Endothelial cell of umbilical vein (primary cell): ENCODE measurements at regions not wholly inside any gene's neighbourhood (a gene's known extent, or its start where the extent isn't known, plus 50 kb on each side); places are given as distances from the start of the nearest gene placed in this dataset.

ENCODE experiments used
- BruUV-seq: library from RNA; stranded (reverse); fragments of 400-500 nt; replicated peaks from 2 replicates; lab custom pipeline; 2021; lab: Mats Ljungman, UMichigan
- CTCF ChIA-PET: fragments of 300-600, 350-600 bp; sonication (Branson Sonifier 250); formaldehyde crosslinking; loops from one replicate; lab custom pipeline; 2021; ENCODE audit warnings: antibody characterized with exemption, inconsistent platforms; lab: Charles Lee
- POLR2A ChIA-PET: fragments of 300-600, 350-600 bp; sonication (Branson Sonifier 250); formaldehyde crosslinking; loops from one replicate; lab custom pipeline; 2021; ENCODE audit warnings: antibody characterized with exemption, inconsistent platforms; lab: Charles Lee
- DNase-seq: peaks from one replicate; pipeline ENCODE4 v3.0.0-alpha.2; 2011; ENCODE audit warnings: low read depth, low spot score
- FAIRE-seq: peaks from 2 replicates; lab custom pipeline; 2011; peaks lifted over from hg19 to GRCh38; lab: Jason Lieb, UNC
- H2AFZ ChIP-seq: 2 replicates; pipeline ENCODE4 v1.6.0; 2012; ENCODE audit warnings: low read depth, low read length, control low read depth, inconsistent platforms
- H3K27ac ChIP-seq: 2 replicates; pipeline ENCODE4 v1.5.1; 2011; ENCODE audit warnings: low read depth, mild to moderate bottlenecking, control low read depth, low read length, moderate library complexity; ENCODE audit not compliant: insufficient read depth
- H3K27me3 ChIP-seq, 2 experiments: 2 replicates each; pipeline versions ENCODE4 v1.6.0 to v1.6.1; 2011; ENCODE audit warnings: low read length in 2 of 2, mixed read lengths in 1 of 2; ENCODE audit not compliant: control insufficient read depth in 2 of 2, insufficient read depth in 2 of 2
- H3K36me3 ChIP-seq, 2 experiments: 2 replicates in 1 of 2; 3 replicates in 1 of 2; pipeline ENCODE4 v1.5.1; 2011; ENCODE audit warnings: low read length in 2 of 2, mild to moderate bottlenecking in 1 of 2, moderate library complexity in 1 of 2; ENCODE audit not compliant: control insufficient read depth in 2 of 2, insufficient read depth in 2 of 2; ENCODE audit errors: extremely low read depth in 1 of 2
- H3K4me1 ChIP-seq: 3 replicates; pipeline ENCODE4 v1.5.1; 2011; ENCODE audit warnings: mild to moderate bottlenecking, low read length; ENCODE audit not compliant: control insufficient read depth, insufficient read depth; ENCODE audit errors: extremely low read depth
- H3K4me2 ChIP-seq: 2 replicates; pipeline ENCODE4 v1.6.1; 2011; ENCODE audit warnings: low read length, control low read depth, mixed read lengths; ENCODE audit not compliant: insufficient read depth
- H3K4me3 ChIP-seq, 3 experiments: fragments of 200-600 bp in 1 of 3; sonication (generic), shearing (Covaris generic) in 1 of 3; replicated peaks in 1 of 3; 2 replicates each; pipeline ENCODE4 v1.5.1; 2011 to 2016; ENCODE audit warnings: control low read depth in 3 of 3, low read length in 3 of 3, mild to moderate bottlenecking in 2 of 3, inconsistent platforms in 1 of 3, low read depth in 1 of 3, moderate library complexity in 1 of 3; ENCODE audit not compliant: insufficient read depth in 1 of 3
- H3K79me2 ChIP-seq: 2 replicates; pipeline ENCODE4 v1.6.0; 2012; ENCODE audit warnings: low read length, inconsistent platforms; ENCODE audit not compliant: control insufficient read depth, insufficient read depth
- H3K9ac ChIP-seq: replicated peaks from 2 replicates; pipeline ENCODE3; 2011; ENCODE audit warnings: low read length, control low read depth; ENCODE audit not compliant: insufficient read depth; ENCODE audit errors: extremely low read depth
- H3K9me1 ChIP-seq: replicated peaks from 3 replicates; pipeline ENCODE4 v1.6.0; 2011; ENCODE audit warnings: mild to moderate bottlenecking, low read length; ENCODE audit not compliant: control insufficient read depth, insufficient read depth; ENCODE audit errors: extremely low read depth
- H3K9me3 ChIP-seq: replicated peaks from 2 replicates; pipeline ENCODE4 v1.5.1; 2012; ENCODE audit warnings: low read length, inconsistent platforms; ENCODE audit not compliant: control insufficient read depth, insufficient read depth
- H4K20me1 ChIP-seq: replicated peaks from 2 replicates; pipeline ENCODE3; 2011; ENCODE audit warnings: mild to moderate bottlenecking, low read length; ENCODE audit not compliant: control insufficient read depth, insufficient read depth; ENCODE audit errors: extremely low read depth
- EZH2 ChIP-seq: IDR thresholded peaks from 2 replicates; pipeline ENCODE4 v1.6.1; 2012; ENCODE audit warnings: borderline replicate concordance, low read depth, mild to moderate bottlenecking, moderate library complexity, low read length, inconsistent platforms; ENCODE audit not compliant: severe bottlenecking
- FOS ChIP-seq: IDR thresholded peaks from 2 replicates; pipeline ENCODE4 v1.6.1; 2011; ENCODE audit warnings: mild to moderate bottlenecking, low read length, moderate library complexity, borderline replicate concordance; ENCODE audit not compliant: insufficient read depth
- GATA2 ChIP-seq: IDR thresholded peaks from 2 replicates; pipeline ENCODE4 v1.7.0; 2011; ENCODE audit warnings: low read depth, mild to moderate bottlenecking, moderate library complexity, mixed read lengths, low read length; ENCODE audit not compliant: insufficient read length, insufficient read depth
- JUN ChIP-seq: IDR thresholded peaks from 2 replicates; pipeline ENCODE4 v1.6.1; 2011; ENCODE audit warnings: borderline replicate concordance, low read depth; ENCODE audit not compliant: insufficient read length, insufficient read depth
- MAX ChIP-seq: IDR thresholded peaks from 2 replicates; pipeline ENCODE4 v1.6.1; 2011; ENCODE audit not compliant: insufficient read depth, insufficient read length
- MYC ChIP-seq: IDR thresholded peaks from one replicate; pipeline ENCODE4 v1.6.1; 2011; ENCODE audit warnings: mild to moderate bottlenecking, low read depth, low read length
- POLR2A ChIP-seq: IDR thresholded peaks from 2 replicates; pipeline ENCODE4 v1.6.1; 2012; ENCODE audit warnings: low read depth, mild to moderate bottlenecking, control low read depth, low read length
- POLR2AphosphoS5 ChIP-seq: IDR thresholded peaks from 2 replicates; pipeline ENCODE4 v1.6.1; 2012; ENCODE audit warnings: low read depth, mild to moderate bottlenecking, control low read depth, low read length, moderate library complexity; ENCODE audit not compliant: insufficient read depth
- dilution Hi-C: fragments of 300-500 bp; cut with MboI; formaldehyde crosslinking; loops from one replicate; pipeline ENCODE4 v1.15.0; 2019; ENCODE audit warnings: low sequenced_read_pairs; ENCODE audit not compliant: extremely low pct_ligation_motif_present
- intact Hi-C: fragments of 100-400 bp; cut with micrococcal nuclease; formaldehyde crosslinking; loops from one replicate; pipeline ENCODE4 v1.10.0; 2022
- TF ChIP-seq, protein P1 (sequence below), 2 donors: IDR thresholded peaks; 1 replicate in 1 of 2; 2 replicates in 1 of 2; pipeline ENCODE4 v1.5.1; 2011; ENCODE audit warnings: low read length in 2 of 2, mild to moderate bottlenecking in 2 of 2, moderate library complexity in 2 of 2, control low read depth in 1 of 2, inconsistent platforms in 1 of 2, low read depth in 1 of 2; ENCODE audit not compliant: insufficient read depth in 1 of 2; ENCODE audit errors: extremely low read depth in 1 of 2

- Histone ChIP-seq H3K4me2 (no peak overlapping the region), H3K27me3 (no peaks in the 10 kb centered on the region), H3K79me2 (no peaks in the 10 kb centered on the region), H3K9me3 (no peaks in the 10 kb centered on the region), H3K4me3 (no peak overlapping the region), H4K20me1 (no peaks in the 10 kb centered on the region), H3K4me1 (peaks cover 28% of the 10 kb centered on the region), H3K36me3 (no peaks in the 10 kb centered on the region), H3K27ac (no peak overlapping the region), H2AFZ (no peak overlapping the region), H3K9me1 (no peaks in the 10 kb centered on the region), H3K9ac (no peak overlapping the region)
- no peak for FAIRE-seq
- no peak for DNase-seq
- TF ChIP-seq, protein P1, sequence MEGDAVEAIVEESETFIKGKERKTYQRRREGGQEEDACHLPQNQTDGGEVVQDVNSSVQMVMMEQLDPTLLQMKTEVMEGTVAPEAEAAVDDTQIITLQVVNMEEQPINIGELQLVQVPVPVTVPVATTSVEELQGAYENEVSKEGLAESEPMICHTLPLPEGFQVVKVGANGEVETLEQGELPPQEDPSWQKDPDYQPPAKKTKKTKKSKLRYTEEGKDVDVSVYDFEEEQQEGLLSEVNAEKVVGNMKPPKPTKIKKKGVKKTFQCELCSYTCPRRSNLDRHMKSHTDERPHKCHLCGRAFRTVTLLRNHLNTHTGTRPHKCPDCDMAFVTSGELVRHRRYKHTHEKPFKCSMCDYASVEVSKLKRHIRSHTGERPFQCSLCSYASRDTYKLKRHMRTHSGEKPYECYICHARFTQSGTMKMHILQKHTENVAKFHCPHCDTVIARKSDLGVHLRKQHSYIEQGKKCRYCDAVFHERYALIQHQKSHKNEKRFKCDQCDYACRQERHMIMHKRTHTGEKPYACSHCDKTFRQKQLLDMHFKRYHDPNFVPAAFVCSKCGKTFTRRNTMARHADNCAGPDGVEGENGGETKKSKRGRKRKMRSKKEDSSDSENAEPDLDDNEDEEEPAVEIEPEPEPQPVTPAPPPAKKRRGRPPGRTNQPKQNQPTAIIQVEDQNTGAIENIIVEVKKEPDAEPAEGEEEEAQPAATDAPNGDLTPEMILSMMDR (IDR thresholded peaks at IDR 0.05; ENCODE audit: extremely low read depth in 1 of 2, insufficient read depth in 1 of 2, low read depth in 1 of 2, low read length in 2 of 2), result no peak
- TF ChIP-seq MYC (no peak), FOS (no peak), POLR2AphosphoS5 (no peak), POLR2A (no peak), JUN (no peak), GATA2 (no peak), MAX (no peak), EZH2 (no peak)
- intact Hi-C loops (no loop called here), dilution Hi-C loops (no loop called here)
- POLR2A ChIA-PET, result no interaction called here
- no TSS peak for BruUV-seq
- CTCF ChIA-PET, result interaction anchor here (1.2 to 2.3 kb wide), 3 partner anchors 8 to 19 kb away, joined by 3 to 8 read pairs (median 3); no protein-coding TSS in a partner anchor
These were observed 52.2 kb upstream of the KMT2E start for GRCh38 chr7:104961821-104962220.
